Esophagus squamous epithelium (tissue), 4 donors: ENCODE measurements at regions not wholly inside any gene's neighbourhood (a gene's known extent, or its start where the extent isn't known, plus 50 kb on each side); places are given as distances from the start of the nearest gene placed in this dataset.
"Not testable (repeated sequence)": the region's sequence is repeated elsewhere in the genome, so short reads cannot be mapped to it uniquely, and the experiment has no call there.

Source experiments
- CTCF ChIP-seq, 6 experiments: fragments of 450-650 bp in 4 of 6; fragments of 200-600 bp in 2 of 6; sonication (generic) in 2 of 6; IDR thresholded peaks; one replicate each; pipeline ENCODE4 v1.5.1; 2016 to 2019; ENCODE audit warnings: antibody characterized with exemption in 6 of 6, mild to moderate bottlenecking in 4 of 6, moderate library complexity in 4 of 6
- POLR2A ChIP-seq, 4 donors: fragments of 450-650 bp; IDR thresholded peaks; one replicate each; pipeline ENCODE4 v1.6.1; 2017; ENCODE audit warnings: antibody characterized with exemption in 4 of 4, mild to moderate bottlenecking in 4 of 4, moderate library complexity in 3 of 4

GRCh38 chr4:24177443-24177842 is 287.6 kb upstream of the PPARGC1A start:
- not testable (repeated sequence) for TF ChIP-seq CTCF, POLR2A (IDR thresholded peaks at IDR 0.05)
